ENCODE measurements at regions not wholly inside any gene's neighbourhood (a gene's known extent, or its start where the extent isn't known, plus 50 kb on each side); places are given as distances from the start of the nearest gene placed in this dataset.

DNA sequence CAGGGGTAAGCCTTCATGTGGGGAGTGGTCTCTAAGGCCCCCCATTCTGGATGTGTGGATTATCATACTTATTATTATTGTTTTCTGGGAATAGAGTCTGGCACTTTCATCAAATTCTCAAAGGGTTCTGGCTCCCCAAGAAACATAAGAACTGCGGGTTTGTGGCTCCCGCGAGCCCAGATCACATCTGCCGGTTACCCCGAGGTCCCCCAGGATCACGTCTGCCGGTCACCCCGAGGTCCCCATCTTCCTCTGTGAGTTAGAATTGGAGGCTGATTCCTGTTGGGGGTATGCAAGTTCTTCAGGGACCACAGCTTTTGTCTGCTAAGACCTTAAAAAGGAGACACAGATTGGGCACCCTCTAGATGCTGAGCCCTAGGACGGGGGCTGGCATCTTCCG lies 116.7 kb upstream of the FRMD1 start:
- Histone ChIP-seq H3K27ac (ENCODE audit: insufficient read depth, low read length) (no peak overlapping the region), H3K18ac (ENCODE audit: low read depth, low read length) (no peak overlapping the region), H4K20me1 (ENCODE audit: insufficient read depth, low read length) (no peaks in the 10 kb centered on the region), H3K14ac (replicated peaks; ENCODE audit: low read depth, low read length) (no peak overlapping the region), H3K27me3 (ENCODE audit: control insufficient read depth, insufficient read depth, low read length) (no peaks in the 10 kb centered on the region), H3K56ac (ENCODE audit: extremely low read depth, insufficient read depth, low read length) (no peak overlapping the region), H3K79me1 (ENCODE audit: low read depth in 1 of 2, low read length in 2 of 2) (no peaks in the 10 kb centered on the region), H3K4me2 (ENCODE audit: low read depth, low read length) (no peak overlapping the region), H3K9me1 (ENCODE audit: insufficient read depth, low read length) (no peaks in the 10 kb centered on the region), H2BK5ac (ENCODE audit: low read depth, low read length, poor library complexity, severe bottlenecking) (no peak overlapping the region), H3K4me3 (ENCODE audit: insufficient read depth, low read depth, low read length) (no peak overlapping the region), H3K9me3 (ENCODE audit: control insufficient read depth, insufficient read depth, low read length) (peaks cover 35% of the 10 kb centered on the region), H4K5ac (ENCODE audit: low read depth, low read length) (no peak overlapping the region), H4K91ac (ENCODE audit: insufficient read depth, low read depth, low read length) (no peak overlapping the region), H2BK20ac (ENCODE audit: low read depth, low read length) (no peak overlapping the region), H2AK9ac (replicated peaks; ENCODE audit: low read depth, low read length, poor library complexity) (no peak overlapping the region), H3K9ac (ENCODE audit: low read depth, low read length) (no peak overlapping the region), H3K23ac (ENCODE audit: low read depth, low read length) (no peak overlapping the region), H2AK5ac (ENCODE audit: low read depth, low read length) (no peak overlapping the region), H4K8ac (ENCODE audit: low read depth in 2 of 2, low read length in 2 of 2) (no peak overlapping the region), H2BK15ac (ENCODE audit: low read depth, low read length) (no peak overlapping the region), H2AFZ (replicated peaks; ENCODE audit: low read length, poor library complexity) (no peak overlapping the region), H3K4me1 (ENCODE audit: control insufficient read depth, insufficient read depth, low read length) (no peaks in the 10 kb centered on the region), H3K36me3 (ENCODE audit: control insufficient read depth, insufficient read depth, low read length) (no peaks in the 10 kb centered on the region), H3K4ac (ENCODE audit: low read depth, low read length) (no peak overlapping the region), H2BK120ac (ENCODE audit: low read depth, low read length) (no peak overlapping the region)
- intact Hi-C loops (cut with micrococcal nuclease) = no loop called here
- TF ChIP-seq MXI1 (IDR thresholded peaks at IDR 0.05; ENCODE audit: borderline replicate concordance, low read depth, low read length) = no peak
- TF ChIP-seq, protein P1, sequence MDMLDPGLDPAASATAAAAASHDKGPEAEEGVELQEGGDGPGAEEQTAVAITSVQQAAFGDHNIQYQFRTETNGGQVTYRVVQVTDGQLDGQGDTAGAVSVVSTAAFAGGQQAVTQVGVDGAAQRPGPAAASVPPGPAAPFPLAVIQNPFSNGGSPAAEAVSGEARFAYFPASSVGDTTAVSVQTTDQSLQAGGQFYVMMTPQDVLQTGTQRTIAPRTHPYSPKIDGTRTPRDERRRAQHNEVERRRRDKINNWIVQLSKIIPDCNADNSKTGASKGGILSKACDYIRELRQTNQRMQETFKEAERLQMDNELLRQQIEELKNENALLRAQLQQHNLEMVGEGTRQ (IDR thresholded peaks at IDR 0.05; ENCODE audit: low read depth, low read length) = no peak
- TF ChIP-seq FOS (IDR thresholded peaks at IDR 0.05; ENCODE audit: low read depth, low read length) = no peak
- TF ChIP-seq RCOR1 (IDR thresholded peaks at IDR 0.05; ENCODE audit: insufficient replicate concordance, low read length) = no peak
- TF ChIP-seq POLR2A (IDR thresholded peaks at IDR 0.05; ENCODE audit: low read depth, low read length) = no peak
- no peak for TF ChIP-seq MAZ (IDR thresholded peaks at IDR 0.05; ENCODE audit: borderline replicate concordance, low read depth, low read length)
- TF ChIP-seq CHD1 (IDR thresholded peaks at IDR 0.05; ENCODE audit: low read depth, low read length) = no peak
- no peak for TF ChIP-seq CTCF (conservative IDR thresholded peaks at IDR 0.05; ENCODE audit: low read depth, low read length)
- no peak for TF ChIP-seq SMC3 (IDR thresholded peaks at IDR 0.05; ENCODE audit: low read depth, low read length)
- no peak for TF ChIP-seq RFX5 (IDR thresholded peaks at IDR 0.05; ENCODE audit: low read depth, low read length)
- no peak for TF ChIP-seq RAD21 (IDR thresholded peaks at IDR 0.05; ENCODE audit: low read length)
- TF ChIP-seq NFE2L2 (IDR thresholded peaks at IDR 0.05; ENCODE audit: low read depth, low read length) = no peak
- no peak for TF ChIP-seq MAFK (IDR thresholded peaks at IDR 0.05; ENCODE audit: low read depth, low read length)
- TF ChIP-seq, protein P2, sequence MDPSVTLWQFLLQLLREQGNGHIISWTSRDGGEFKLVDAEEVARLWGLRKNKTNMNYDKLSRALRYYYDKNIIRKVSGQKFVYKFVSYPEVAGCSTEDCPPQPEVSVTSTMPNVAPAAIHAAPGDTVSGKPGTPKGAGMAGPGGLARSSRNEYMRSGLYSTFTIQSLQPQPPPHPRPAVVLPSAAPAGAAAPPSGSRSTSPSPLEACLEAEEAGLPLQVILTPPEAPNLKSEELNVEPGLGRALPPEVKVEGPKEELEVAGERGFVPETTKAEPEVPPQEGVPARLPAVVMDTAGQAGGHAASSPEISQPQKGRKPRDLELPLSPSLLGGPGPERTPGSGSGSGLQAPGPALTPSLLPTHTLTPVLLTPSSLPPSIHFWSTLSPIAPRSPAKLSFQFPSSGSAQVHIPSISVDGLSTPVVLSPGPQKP (IDR thresholded peaks at IDR 0.05; ENCODE audit: borderline replicate concordance, low read depth, low read length) = no peak
- TF ChIP-seq CEBPB (IDR thresholded peaks at IDR 0.05; ENCODE audit: low read depth, low read length) = no peak
- no peak for TF ChIP-seq BHLHE40 (IDR thresholded peaks at IDR 0.05; ENCODE audit: low read depth, low read length)
- ChIA-PET CTCF (no interaction called here), POLR2A (ENCODE audit: unreplicated experiment) (no interaction called here)
- dilution Hi-C loops (cut with HindIII; ENCODE audit: low sequenced_read_pairs, unreplicated experiment) = no loop called here
- no peak for DNase-seq
- BruUV-seq (replicated peaks) = no TSS peak
- WGBS, 2 experiments (ENCODE audit: extremely low coverage in 2 of 2, insufficient read length in 1 of 2) = no CpG with 5 or more reads among the region's 10 CpGs
- no peak for ATAC-seq (ENCODE audit: low read depth)
- in situ Hi-C loops (cut with MboI; ENCODE audit: low sequenced_read_pairs) = no loop called here

Data from IMR-90 (cell line).